ENCODE measurements at regions not wholly inside any gene's neighbourhood (a gene's known extent, or its start where the extent isn't known, plus 50 kb on each side); places are given as distances from the start of the nearest gene placed in this dataset.

- intact Hi-C loops (cut with micrococcal nuclease): no loop called here
- H3K27ac Mint-ChIP-seq: no peak overlapping the region
Observed at GRCh38 chr17:34720760-34721159, 141.4 kb downstream of the TMEM132E start.

GRCh38 chr17:34719569-34719968 is 140.2 kb downstream of the TMEM132E start:
- Histone ChIP-seq H3K27me3 (ENCODE audit: insufficient read depth, low read length) (no peaks in the 10 kb centered on the region), H3K27ac (ENCODE audit: low read depth, low read length) (no peak overlapping the region), H3K36me3 (ENCODE audit: insufficient read depth, low read length) (no peaks in the 10 kb centered on the region), H3K4me3 (ENCODE audit: low read length in 2 of 2) (no peak overlapping the region), H3K9me3 (ENCODE audit: control insufficient read depth in 1 of 2, low read length in 2 of 2) (no peaks in the 10 kb centered on the region), H3K4me1 (ENCODE audit: insufficient read depth, low read length) (no peaks in the 10 kb centered on the region)
- intact Hi-C loops (cut with micrococcal nuclease): no loop called here
- ChIA-PET CTCF (ENCODE audit: partially characterized antibody) (no interaction called here), POLR2A (ENCODE audit: partially characterized antibody) (no interaction called here)
- no peak overlapping the region for H3K27ac Mint-ChIP-seq
- DNase-seq: no peak
- H3K9me3 Mint-ChIP-seq: no peaks in the 10 kb centered on the region
- H3K4me3 Mint-ChIP-seq: no peak overlapping the region
- H3K4me1 Mint-ChIP-seq: no peaks in the 10 kb centered on the region
- H3K36me3 Mint-ChIP-seq: no peaks in the 10 kb centered on the region
- peaks cover 5 to 19% of the 10 kb centered on the region in 2 donors for H3K27me3 Mint-ChIP-seq

More at GRCh38 chr17:34720760-34721159, 141.4 kb downstream of the TMEM132E start:
- CTCF ChIA-PET (ENCODE audit: partially characterized antibody): no interaction called here
- H3K9me3 ChIP-seq (ENCODE audit: control insufficient read depth in 1 of 2, low read length in 2 of 2): no peaks in the 10 kb centered on the region
- Mint-ChIP-seq H3K27me3 (peaks cover 4 to 21% of the 10 kb centered on the region in 2 donors), H3K4me3 (no peak overlapping the region), H3K36me3 (no peaks in the 10 kb centered on the region), H3K9me3 (peaks cover 0 to 2% (median 0%) of the 10 kb centered on the region in 8 donors), H3K4me1 (no peaks in the 10 kb centered on the region)
- no peaks in the 10 kb centered on the region for H3K4me1 ChIP-seq (ENCODE audit: insufficient read depth, low read length)
- no peaks in the 10 kb centered on the region for H3K27me3 ChIP-seq (ENCODE audit: insufficient read depth, low read length)
- DNase-seq: no peak
- H3K36me3 ChIP-seq (ENCODE audit: insufficient read depth, low read length): no peaks in the 10 kb centered on the region
- no peak overlapping the region for H3K4me3 ChIP-seq (ENCODE audit: low read length in 2 of 2)
- H3K27ac ChIP-seq (ENCODE audit: low read depth, low read length): no peak overlapping the region
- POLR2A ChIA-PET (ENCODE audit: partially characterized antibody): no interaction called here

- POLR2A ChIA-PET (ENCODE audit: partially characterized antibody): no interaction called here
- no peaks in the 10 kb centered on the region for H3K4me1 Mint-ChIP-seq
- Histone ChIP-seq H3K27ac (ENCODE audit: low read depth, low read length) (no peak overlapping the region), H3K27me3 (ENCODE audit: insufficient read depth, low read length) (no peaks in the 10 kb centered on the region), H3K4me3 (ENCODE audit: low read length in 2 of 2) (no peak overlapping the region), H3K9me3 (ENCODE audit: control insufficient read depth in 1 of 2, low read length in 2 of 2) (no peaks in the 10 kb centered on the region), H3K36me3 (ENCODE audit: insufficient read depth, low read length) (no peaks in the 10 kb centered on the region), H3K4me1 (ENCODE audit: insufficient read depth, low read length) (no peaks in the 10 kb centered on the region)
- peaks cover 5 to 23% of the 10 kb centered on the region in 2 donors for H3K27me3 Mint-ChIP-seq
- intact Hi-C loops (cut with micrococcal nuclease): no loop called here
- no peaks in the 10 kb centered on the region for H3K36me3 Mint-ChIP-seq
- no peak overlapping the region for H3K4me3 Mint-ChIP-seq
- H3K27ac Mint-ChIP-seq: no peak overlapping the region
- no peak for DNase-seq
- CTCF ChIA-PET (ENCODE audit: partially characterized antibody): no interaction called here
- H3K9me3 Mint-ChIP-seq: no peaks in the 10 kb centered on the region
Observed at GRCh38 chr17:34717092-34717491, 137.7 kb downstream of the TMEM132E start.

- no peak overlapping the region for H3K27ac Mint-ChIP-seq
- H3K27me3 Mint-ChIP-seq: peaks cover 5 to 22% of the 10 kb centered on the region in 2 donors
- Histone ChIP-seq H3K36me3 (ENCODE audit: insufficient read depth, low read length) (no peaks in the 10 kb centered on the region), H3K4me3 (ENCODE audit: low read length in 2 of 2) (no peak overlapping the region), H3K27ac (ENCODE audit: low read depth, low read length) (no peak overlapping the region), H3K9me3 (ENCODE audit: control insufficient read depth in 1 of 2, low read length in 2 of 2) (no peaks in the 10 kb centered on the region), H3K27me3 (ENCODE audit: insufficient read depth, low read length) (no peaks in the 10 kb centered on the region), H3K4me1 (ENCODE audit: insufficient read depth, low read length) (no peaks in the 10 kb centered on the region)
- H3K4me1 Mint-ChIP-seq: no peaks in the 10 kb centered on the region
- ChIA-PET CTCF (ENCODE audit: partially characterized antibody) (no interaction called here), POLR2A (ENCODE audit: partially characterized antibody) (no interaction called here)
- H3K36me3 Mint-ChIP-seq: no peaks in the 10 kb centered on the region
- intact Hi-C loops (cut with micrococcal nuclease): no loop called here
- no peak overlapping the region for H3K4me3 Mint-ChIP-seq
- H3K9me3 Mint-ChIP-seq: no peaks in the 10 kb centered on the region
- DNase-seq: no peak
Observed at GRCh38 chr17:34716291-34716690, 136.9 kb downstream of the TMEM132E start.

- Histone ChIP-seq H3K4me3 (ENCODE audit: low read length in 2 of 2) (no peak overlapping the region), H3K9me3 (ENCODE audit: control insufficient read depth in 1 of 2, low read length in 2 of 2) (no peaks in the 10 kb centered on the region), H3K4me1 (ENCODE audit: insufficient read depth, low read length) (no peaks in the 10 kb centered on the region), H3K27ac (ENCODE audit: low read depth, low read length) (no peak overlapping the region), H3K36me3 (ENCODE audit: insufficient read depth, low read length) (no peaks in the 10 kb centered on the region), H3K27me3 (ENCODE audit: insufficient read depth, low read length) (no peaks in the 10 kb centered on the region)
- no peak overlapping the region for H3K4me3 Mint-ChIP-seq
- H3K9me3 Mint-ChIP-seq: no peaks in the 10 kb centered on the region
- no peak overlapping the region for H3K27ac Mint-ChIP-seq
- H3K27me3 Mint-ChIP-seq: peaks cover 5 to 23% of the 10 kb centered on the region in 2 donors
- intact Hi-C loops (cut with micrococcal nuclease): no loop called here
- POLR2A ChIA-PET (ENCODE audit: partially characterized antibody): no interaction called here
- H3K4me1 Mint-ChIP-seq: no peaks in the 10 kb centered on the region
- CTCF ChIA-PET (ENCODE audit: partially characterized antibody): no interaction called here
- no peak for DNase-seq
- H3K36me3 Mint-ChIP-seq: no peaks in the 10 kb centered on the region
Observed at GRCh38 chr17:34715504-34715903, 136.1 kb downstream of the TMEM132E start.

GRCh38 chr17:34714475-34715410 is 135.4 kb downstream of the TMEM132E start:
- Mint-ChIP-seq H3K27me3 (peaks cover 5 to 19% of the 10 kb centered on the region in 2 donors), H3K4me3 (no peak overlapping the region)

GRCh38 chr17:34713687-34714086 is 134.3 kb downstream of the TMEM132E start:
- no peak overlapping the region for H3K4me3 ChIP-seq (ENCODE audit: low read length in 2 of 2)
- H3K27ac Mint-ChIP-seq: no peak overlapping the region
- intact Hi-C loops (cut with micrococcal nuclease): no loop called here
- ChIA-PET POLR2A (ENCODE audit: partially characterized antibody) (no interaction called here), CTCF (ENCODE audit: partially characterized antibody) (no interaction called here)
- H3K4me1 Mint-ChIP-seq: no peaks in the 10 kb centered on the region
- no peaks in the 10 kb centered on the region for H3K9me3 ChIP-seq (ENCODE audit: control insufficient read depth in 1 of 2, low read length in 2 of 2)
- H3K36me3 ChIP-seq (ENCODE audit: insufficient read depth, low read length): no peaks in the 10 kb centered on the region
- H3K4me1 ChIP-seq (ENCODE audit: insufficient read depth, low read length): no peaks in the 10 kb centered on the region
- H3K36me3 Mint-ChIP-seq: no peaks in the 10 kb centered on the region
- peaks cover 5 to 23% of the 10 kb centered on the region in 2 donors for H3K27me3 Mint-ChIP-seq
- H3K9me3 Mint-ChIP-seq: no peaks in the 10 kb centered on the region
- DNase-seq: no peak
- no peak overlapping the region for H3K27ac ChIP-seq (ENCODE audit: low read depth, low read length)
- no peaks in the 10 kb centered on the region for H3K27me3 ChIP-seq (ENCODE audit: insufficient read depth, low read length)
- H3K4me3 Mint-ChIP-seq: no peak overlapping the region

More at GRCh38 chr17:34714475-34715410, 135.4 kb downstream of the TMEM132E start:
- DNase-seq: no peak
- ChIA-PET POLR2A (ENCODE audit: partially characterized antibody) (no interaction called here), CTCF (ENCODE audit: partially characterized antibody) (no interaction called here)
- no peaks in the 10 kb centered on the region for H3K36me3 ChIP-seq (ENCODE audit: insufficient read depth, low read length)
- H3K27me3 ChIP-seq (ENCODE audit: insufficient read depth, low read length): no peaks in the 10 kb centered on the region
- intact Hi-C loops (cut with micrococcal nuclease): no loop called here
- no peak overlapping the region for H3K4me3 ChIP-seq (ENCODE audit: low read length in 2 of 2)
- no peaks in the 10 kb centered on the region for H3K9me3 ChIP-seq (ENCODE audit: control insufficient read depth in 1 of 2, low read length in 2 of 2)
- Mint-ChIP-seq H3K27ac (peak overlapping the region in 1 of 7 donors; percentile 6), H3K36me3 (no peaks in the 10 kb centered on the region), H3K9me3 (no peaks in the 10 kb centered on the region), H3K4me1 (no peaks in the 10 kb centered on the region)
- no peaks in the 10 kb centered on the region for H3K4me1 ChIP-seq (ENCODE audit: insufficient read depth, low read length)
- H3K27ac ChIP-seq (ENCODE audit: low read depth, low read length): no peak overlapping the region

Measured in CD4-positive, alpha-beta memory T cell (primary cell).